Endometrium (tissue), 2 donors: ENCODE measurements at regions not wholly inside any gene's neighbourhood (a gene's known extent, or its start where the extent isn't known, plus 50 kb on each side); places are given as distances from the start of the nearest gene placed in this dataset.

Experiments
- FAIRE-seq: peaks from 2 replicates; lab custom pipeline; 2012; peaks lifted over from hg19 to GRCh38; lab: Jason Lieb, UNC
- donor health status: control.
- donor health status: control.

DNA sequence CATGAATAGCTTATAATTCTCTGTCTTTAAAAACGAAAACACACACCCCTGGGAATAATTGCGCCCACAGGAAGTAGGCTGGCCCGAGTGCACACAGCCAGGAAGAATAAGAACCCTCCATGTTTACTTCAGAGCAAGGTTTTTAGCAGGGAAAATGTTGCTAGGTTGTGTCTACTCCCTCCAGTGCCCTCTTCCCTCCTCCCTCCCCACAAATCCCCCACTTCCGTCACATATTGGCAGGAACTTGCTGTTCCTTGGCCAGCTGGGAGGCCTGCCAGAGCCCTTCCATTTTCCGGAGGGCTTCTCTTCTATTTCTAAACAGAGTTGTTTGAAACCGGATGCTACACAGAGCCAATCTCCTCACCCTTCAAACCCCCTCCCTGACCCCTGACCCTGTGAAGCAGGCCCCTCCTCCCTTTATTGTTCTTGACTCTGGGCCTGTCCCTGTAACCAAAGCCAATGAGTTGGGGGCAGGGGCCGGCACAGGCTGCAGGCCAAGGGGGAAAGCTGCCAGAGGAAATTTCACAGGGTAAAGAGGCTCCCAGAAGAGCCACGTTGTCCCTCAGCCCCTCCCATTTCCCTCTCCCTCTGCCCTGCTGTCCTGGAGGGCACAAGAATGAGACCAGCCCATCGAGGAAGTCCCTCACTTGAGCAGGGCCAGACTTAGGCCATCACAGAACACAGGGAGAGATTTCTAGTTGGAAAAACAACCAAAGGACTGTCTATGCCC lies 49.8 kb upstream of the LGALSL start:
- no peak for FAIRE-seq
